IMR-90 (cell line): ENCODE measurements at regions not wholly inside any gene's neighbourhood (a gene's known extent, or its start where the extent isn't known, plus 50 kb on each side); places are given as distances from the start of the nearest gene placed in this dataset.

Experiments
- ATAC-seq: fragments of 200-7000 bp; cut with Tn5 transposase; 2 replicates; pipeline ENCODE4 v1.9.1; 2020; ENCODE audit warnings: low read depth, mild to moderate bottlenecking, moderate library complexity
- BruUV-seq: library from RNA; stranded (reverse); fragments of 400-500 nt; replicated peaks from 2 replicates; lab custom pipeline; 2021; lab: Mats Ljungman, UMichigan
- CTCF ChIA-PET: fragments of 300-600 bp; formaldehyde crosslinking; extraction: SDS; loops from one replicate; lab custom pipeline; 2021; ENCODE audit warnings: antibody characterized with exemption; lab: Yijun Ruan, JAX
- POLR2A ChIA-PET: fragments of 300-600 bp; sonication (Branson Sonifier 250); formaldehyde crosslinking; loops from one replicate; lab custom pipeline; 2022; ENCODE audit warnings: antibody characterized with exemption; ENCODE audit not compliant: unreplicated experiment; lab: Charles Lee
- DNase-seq: peaks from one replicate; pipeline ENCODE4 v3.0.0; 2013
- H2AFZ ChIP-seq: replicated peaks from 2 replicates; pipeline ENCODE3; 2013; ENCODE audit warnings: low read length, mild to moderate bottlenecking; ENCODE audit not compliant: poor library complexity
- H2AK5ac ChIP-seq: 2 replicates; pipeline ENCODE4 v1.6.1; 2013; ENCODE audit warnings: low read depth, low read length, inconsistent platforms
- H2AK9ac ChIP-seq: replicated peaks from 2 replicates; pipeline ENCODE3; 2013; ENCODE audit warnings: mild to moderate bottlenecking, low read depth, low read length, moderate library complexity; ENCODE audit not compliant: poor library complexity
- H2BK120ac ChIP-seq: 2 replicates; pipeline ENCODE4 v1.6.1; 2013; ENCODE audit warnings: low read depth, low read length, inconsistent platforms
- H2BK15ac ChIP-seq: 3 replicates; pipeline ENCODE4 v1.6.1; 2013; ENCODE audit warnings: low read depth, low read length, inconsistent platforms
- H2BK20ac ChIP-seq: 2 replicates; pipeline ENCODE4 v1.6.1; 2013; ENCODE audit warnings: low read depth, mild to moderate bottlenecking, inconsistent platforms, low read length, moderate library complexity
- H2BK5ac ChIP-seq: 2 replicates; pipeline ENCODE4 v1.6.1; 2013; ENCODE audit warnings: mild to moderate bottlenecking, low read depth, low read length, inconsistent platforms; ENCODE audit not compliant: poor library complexity, severe bottlenecking
- H3K14ac ChIP-seq: replicated peaks from 2 replicates; pipeline ENCODE4 v1.6.1; 2013; ENCODE audit warnings: low read depth, low read length, inconsistent platforms
- H3K18ac ChIP-seq: 2 replicates; pipeline ENCODE4 v1.6.1; 2013; ENCODE audit warnings: low read depth, low read length, control low read depth
- H3K23ac ChIP-seq: 2 replicates; pipeline ENCODE4 v1.6.1; 2013; ENCODE audit warnings: low read depth, low read length, inconsistent platforms
- H3K27ac ChIP-seq: 2 replicates; pipeline ENCODE4 v1.5.1; 2013; ENCODE audit warnings: mild to moderate bottlenecking, control low read depth, low read length; ENCODE audit not compliant: insufficient read depth
- H3K27me3 ChIP-seq: 2 replicates; pipeline ENCODE4 v1.6.1; 2013; ENCODE audit warnings: low read length; ENCODE audit not compliant: control insufficient read depth, insufficient read depth
- H3K36me3 ChIP-seq: 2 replicates; pipeline ENCODE4 v1.6.1; 2013; ENCODE audit warnings: low read length, mixed read lengths; ENCODE audit not compliant: control insufficient read depth, insufficient read depth
- H3K4ac ChIP-seq: 2 replicates; pipeline ENCODE4 v1.6.1; 2013; ENCODE audit warnings: low read depth, low read length, inconsistent platforms
- H3K4me1 ChIP-seq: 2 replicates; pipeline ENCODE4 v1.6.1; 2013; ENCODE audit warnings: low read length, mixed read lengths; ENCODE audit not compliant: control insufficient read depth, insufficient read depth
- H3K4me2 ChIP-seq: 2 replicates; pipeline ENCODE4 v1.6.1; 2013; ENCODE audit warnings: low read depth, mild to moderate bottlenecking, control low read depth, low read length, moderate library complexity
- H3K4me3 ChIP-seq: 2 replicates; pipeline ENCODE4 v1.5.1; 2013; ENCODE audit warnings: low read depth, mild to moderate bottlenecking, control low read depth, low read length, moderate library complexity; ENCODE audit not compliant: insufficient read depth
- H3K56ac ChIP-seq: 2 replicates; pipeline ENCODE4 v1.6.1; 2013; ENCODE audit warnings: low read length, inconsistent platforms; ENCODE audit not compliant: insufficient read depth; ENCODE audit errors: extremely low read depth
- H3K79me1 ChIP-seq, 2 experiments: 2 replicates each; pipeline ENCODE4 v1.6.1; 2013; ENCODE audit warnings: low read length in 2 of 2, inconsistent platforms in 1 of 2, low read depth in 1 of 2
- H3K9ac ChIP-seq: 2 replicates; pipeline ENCODE4 v1.6.1; 2013; ENCODE audit warnings: low read depth, low read length, control low read depth
- H3K9me1 ChIP-seq: 2 replicates; pipeline ENCODE4 v1.6.1; 2013; ENCODE audit warnings: low read length, inconsistent platforms; ENCODE audit not compliant: insufficient read depth
- H3K9me3 ChIP-seq: 2 replicates; pipeline ENCODE4 v1.6.1; 2013; ENCODE audit warnings: low read length; ENCODE audit not compliant: control insufficient read depth, insufficient read depth
- H4K20me1 ChIP-seq: 2 replicates; pipeline ENCODE4 v1.6.1; 2013; ENCODE audit warnings: low read length, inconsistent platforms; ENCODE audit not compliant: insufficient read depth
- H4K5ac ChIP-seq: 2 replicates; pipeline ENCODE4 v1.6.1; 2013; ENCODE audit warnings: mild to moderate bottlenecking, low read depth, low read length, control low read depth
- H4K8ac ChIP-seq, 2 experiments: 2 replicates each; pipeline ENCODE4 v1.6.1; 2013; ENCODE audit warnings: low read depth in 2 of 2, low read length in 2 of 2, control low read depth in 1 of 2, inconsistent platforms in 1 of 2
- H4K91ac ChIP-seq: 2 replicates; pipeline ENCODE4 v1.6.1; 2013; ENCODE audit warnings: low read depth, low read length, inconsistent platforms; ENCODE audit not compliant: insufficient read depth
- CHD1 ChIP-seq: IDR thresholded peaks from 2 replicates; pipeline ENCODE4 v1.6.1; 2012; ENCODE audit warnings: low read depth, low read length, improper control_type of control experiment
- MAFK ChIP-seq: IDR thresholded peaks from 2 replicates; pipeline ENCODE4 v1.6.1; 2012; ENCODE audit warnings: low read depth, low read length, improper control_type of control experiment
- NFE2L2 ChIP-seq: fragments of 150-350 bp; IDR thresholded peaks from 2 replicates; pipeline ENCODE4 v1.6.1; 2016; ENCODE audit warnings: low read depth, mild to moderate bottlenecking, low read length
- POLR2A ChIP-seq: IDR thresholded peaks from 2 replicates; pipeline ENCODE4 v1.6.1; 2012; ENCODE audit warnings: mild to moderate bottlenecking, low read depth, low read length
- RAD21 ChIP-seq: IDR thresholded peaks from 2 replicates; pipeline ENCODE4 v1.6.1; 2012; ENCODE audit warnings: low read length, improper control_type of control experiment
- SMC3 ChIP-seq: fragments of 150-350 bp; IDR thresholded peaks from 2 replicates; pipeline ENCODE4 v1.6.1; 2016; ENCODE audit warnings: low read depth, mild to moderate bottlenecking, antibody characterized with exemption, low read length, moderate library complexity
- WGBS, 2 experiments: methylation state at CpG; one replicate each; pipeline versions ENCODE4 v1.1.5 to v1.1.7; 2013; ENCODE audit warnings: missing lambda C conversion rate in 2 of 2; ENCODE audit not compliant: insufficient read length in 1 of 2; ENCODE audit errors: extremely low coverage in 2 of 2; 5-methylcytosine and 5-hydroxymethylcytosine counted together
- dilution Hi-C: fragments of 300-500 bp; cut with HindIII; formaldehyde crosslinking; loops from one replicate; pipeline ENCODE4 v1.14.3; 2018; ENCODE audit warnings: low sequenced_read_pairs; ENCODE audit not compliant: unreplicated experiment
- in situ Hi-C: fragments of 300-500 bp; cut with MboI; formaldehyde crosslinking; loops from 3 replicates; pipeline ENCODE4 v1.14.3; 2019; ENCODE audit warnings: low sequenced_read_pairs, inconsistent platforms, mixed read lengths
- intact Hi-C: fragments of 100-400 bp; cut with micrococcal nuclease; formaldehyde crosslinking; loops from 2 replicates; pipeline ENCODE4 v1.10.0; 2022

GRCh38 chr2:48187503-48187902 is 127.0 kb upstream of the FOXN2 start:
- no TSS peak for BruUV-seq
- Histone ChIP-seq H4K5ac (no peak overlapping the region), H2BK5ac (no peak overlapping the region), H3K56ac (no peak overlapping the region), H2AK5ac (no peak overlapping the region), H3K9me3 (no peaks in the 10 kb centered on the region), H3K27me3 (peaks cover 2% of the 10 kb centered on the region; the same call in 1 of the 2 replicates), H2BK20ac (no peak overlapping the region), H3K9ac (no peak overlapping the region), H3K14ac (no peak overlapping the region), H3K18ac (no peak overlapping the region), H4K91ac (no peak overlapping the region), H2BK15ac (no peak overlapping the region), H3K4me1 (no peaks in the 10 kb centered on the region), H3K4ac (no peak overlapping the region), H3K4me3 (no peak overlapping the region), H3K4me2 (no peak overlapping the region), H3K36me3 (no peaks in the 10 kb centered on the region), H3K79me1 (no peaks in the 10 kb centered on the region), H3K27ac (no peak overlapping the region), H3K23ac (no peak overlapping the region), H3K9me1 (no peaks in the 10 kb centered on the region), H2AFZ (no peak overlapping the region), H2AK9ac (no peak overlapping the region), H4K8ac (no peak overlapping the region), H2BK120ac (no peak overlapping the region), H4K20me1 (no peaks in the 10 kb centered on the region)
- ChIA-PET CTCF (no interaction called here), POLR2A (interaction anchor here (0.6 kb wide), 1 partner anchor 776 kb away, joined by 3 read pairs; no protein-coding TSS in a partner anchor)
- no peak for DNase-seq
- intact Hi-C loops (no loop called here), dilution Hi-C loops (no loop called here), in situ Hi-C loops (no loop called here)
- TF ChIP-seq RAD21: no peak
- no peak for TF ChIP-seq CHD1
- no peak for TF ChIP-seq NFE2L2
- TF ChIP-seq SMC3: no peak
- TF ChIP-seq POLR2A: no peak
- TF ChIP-seq MAFK: no peak
- no CpG with 5 or more reads among the region's 1 CpG for WGBS, 2 experiments
- no peak for ATAC-seq
